RWPE2 (cell line): ENCODE measurements at regions not wholly inside any gene's neighbourhood (a gene's known extent, or its start where the extent isn't known, plus 50 kb on each side); places are given as distances from the start of the nearest gene placed in this dataset.

Source experiments
- ATAC-seq: fragments of 200-7000 bp; cut with Tn5 transposase; 3 replicates; pipeline ENCODE4 v1.9.1; 2021; ENCODE audit warnings: low read depth
- DNase-seq: peaks from one replicate; pipeline ENCODE4 v3.0.0-alpha.2; 2020; ENCODE audit warnings: low spot score
- H3K27ac ChIP-seq: fragments of 450-650 bp; 2 replicates; pipeline ENCODE4 v1.5.1; 2017; ENCODE audit warnings: mild to moderate bottlenecking; ENCODE audit not compliant: poor library complexity, severe bottlenecking
- H3K27me3 ChIP-seq: fragments of 250-450 bp; sonication (Bioruptor Pico); 2 replicates; pipeline ENCODE4 v1.5.1; 2021; ENCODE audit warnings: mild to moderate bottlenecking, moderate library complexity; ENCODE audit not compliant: insufficient read depth, poor library complexity, severe bottlenecking
- H3K36me3 ChIP-seq: fragments of 250-450 bp; sonication (Bioruptor Pico); 2 replicates; pipeline ENCODE4 v1.5.1; 2020; ENCODE audit warnings: low read depth, mild to moderate bottlenecking, moderate library complexity
- H3K4me1 ChIP-seq: fragments of 250-450 bp; sonication (Bioruptor Pico); 2 replicates; pipeline ENCODE4 v1.5.1; 2021; ENCODE audit warnings: mild to moderate bottlenecking, moderate library complexity; ENCODE audit not compliant: insufficient read depth, poor library complexity, severe bottlenecking
- H3K4me3 ChIP-seq: fragments of 250-450 bp; sonication (Bioruptor Pico); 2 replicates; pipeline ENCODE4 v1.5.1; 2021; ENCODE audit warnings: mild to moderate bottlenecking, moderate library complexity; ENCODE audit not compliant: severe bottlenecking
- H3K9me3 ChIP-seq: fragments of 250-450 bp; sonication (Bioruptor Pico); 2 replicates; pipeline ENCODE4 v1.5.1; 2021; ENCODE audit warnings: mild to moderate bottlenecking, moderate library complexity; ENCODE audit not compliant: severe bottlenecking
- CTCF ChIP-seq: fragments of 450-650 bp; IDR thresholded peaks from one replicate; pipeline ENCODE4 v1.5.1; 2017; ENCODE audit warnings: mild to moderate bottlenecking, moderate library complexity; ENCODE audit not compliant: poor library complexity, severe bottlenecking

GRCh38 chr3:194744826-194745225, 59.1 kb downstream of the FAM43A start:
- TF ChIP-seq CTCF = no peak
- ATAC-seq = no peak
- Histone ChIP-seq H3K9me3 (no peaks in the 10 kb centered on the region), H3K27me3 (no peaks in the 10 kb centered on the region), H3K27ac (no peak overlapping the region), H3K4me1 (peaks cover 11% of the 10 kb centered on the region), H3K4me3 (no peak overlapping the region), H3K36me3 (no peaks in the 10 kb centered on the region)
- no peak for DNase-seq

GRCh38 chr3:194745422-194746184, 59.9 kb downstream of the FAM43A start:
- no peak overlapping the region for H3K27ac ChIP-seq
- ATAC-seq (no peak), DNase-seq (no peak)
- no peak overlapping the region for H3K4me3 ChIP-seq
- H3K36me3 ChIP-seq = no peaks in the 10 kb centered on the region
- TF ChIP-seq CTCF = no peak
- no peaks in the 10 kb centered on the region for H3K27me3 ChIP-seq
- H3K4me1 ChIP-seq = peaks cover 9% of the 10 kb centered on the region
- H3K9me3 ChIP-seq = no peaks in the 10 kb centered on the region

- no peak overlapping the region for H3K27ac ChIP-seq
- H3K4me1 ChIP-seq = no peaks in the 10 kb centered on the region
- no peak for ATAC-seq
- H3K4me3 ChIP-seq = no peak overlapping the region
- no peak for TF ChIP-seq CTCF
- no peaks in the 10 kb centered on the region for H3K36me3 ChIP-seq
- no peaks in the 10 kb centered on the region for H3K9me3 ChIP-seq
- no peak for DNase-seq
- H3K27me3 ChIP-seq = no peaks in the 10 kb centered on the region
Measured at GRCh38 chr3:194748225-194748624, 62.5 kb downstream of the FAM43A start.

GRCh38 chr3:194749631-194750490, 64.2 kb downstream of the FAM43A start:
- H3K36me3 ChIP-seq = no peaks in the 10 kb centered on the region
- no peak for DNase-seq
- no peak for TF ChIP-seq CTCF
- no peak for ATAC-seq
- H3K27me3 ChIP-seq = no peaks in the 10 kb centered on the region
- no peaks in the 10 kb centered on the region for H3K9me3 ChIP-seq
- no peak overlapping the region for H3K4me3 ChIP-seq
- H3K4me1 ChIP-seq = no peaks in the 10 kb centered on the region
- H3K27ac ChIP-seq = no peak overlapping the region
